PFSK-1 (cell line): ENCODE measurements at regions not wholly inside any gene's neighbourhood (a gene's known extent, or its start where the extent isn't known, plus 50 kb on each side); places are given as distances from the start of the nearest gene placed in this dataset.

Experiments used
- FOXP2 ChIP-seq: optimal IDR thresholded peaks from 2 replicates; pipeline ENCODE3; 2011; ENCODE audit warnings: borderline replicate concordance, control low read depth, inconsistent platforms; ENCODE audit not compliant: insufficient read depth; ENCODE audit errors: extremely low read length, extremely low read depth
- POLR2AphosphoS5 ChIP-seq: IDR thresholded peaks from 2 replicates; pipeline ENCODE4 v1.6.1; 2012; ENCODE audit warnings: low read depth, mild to moderate bottlenecking, control low read depth, low read length, moderate library complexity
- REST ChIP-seq, 2 experiments: IDR thresholded peaks; 2 replicates each; pipeline versions ENCODE4 v1.6.1 to v1.8.0; 2011 to 2012; ENCODE audit warnings: low read depth in 2 of 2, low read length in 2 of 2, control low read depth in 1 of 2, inconsistent platforms in 1 of 2, mild to moderate bottlenecking in 1 of 2, moderate library complexity in 1 of 2; ENCODE audit not compliant: insufficient read depth in 1 of 2
- SIN3A ChIP-seq: IDR thresholded peaks from 2 replicates; pipeline ENCODE4 v1.6.1; 2012; ENCODE audit warnings: mild to moderate bottlenecking, low read length, moderate library complexity, borderline replicate concordance; ENCODE audit not compliant: insufficient read depth
- TAF1 ChIP-seq: IDR thresholded peaks from 2 replicates; pipeline ENCODE4 v1.6.1; 2012; ENCODE audit warnings: low read length, control low read depth, borderline replicate concordance; ENCODE audit not compliant: insufficient read depth

- TF ChIP-seq POLR2AphosphoS5 (no peak), TAF1 (no peak), REST (IDR thresholded peaks at IDR 0.05; ENCODE audit: insufficient read depth in 1 of 2, low read depth in 2 of 2, low read length in 2 of 2) (no peak), FOXP2 (no peak), SIN3A (no peak)
These were observed 136.7 kb upstream of the MAMLD1 start for GRCh38 chrX:150226223-150226965.
